Pancreas (tissue), 10 donors: ENCODE measurements at regions not wholly inside any gene's neighbourhood (a gene's known extent, or its start where the extent isn't known, plus 50 kb on each side); places are given as distances from the start of the nearest gene placed in this dataset.

Experiments used
- ATAC-seq, 4 donors: fragments of 200-7000 bp; cut with Tn5 transposase; one replicate each; pipeline versions ENCODE4 v1.8.0 to v1.9.1; 2020; ENCODE audit warnings: mild to moderate bottlenecking in 4 of 4, moderate library complexity in 4 of 4
- DNase-seq, 6 donors: peaks; one replicate each; pipeline ENCODE4 v3.0.0-alpha.2; 2020
- FAIRE-seq: peaks from 2 replicates; lab custom pipeline; 2012; peaks lifted over from hg19 to GRCh38; lab: Jason Lieb, UNC
- H3K27ac ChIP-seq, 4 donors: fragments of 200-600 bp; sonication (generic); 1 replicate in 3 of 4; 2 replicates in 1 of 4; pipeline versions ENCODE4 v1.5.0 to v1.8.0; 2020
- H3K27me3 ChIP-seq, 4 donors: fragments of 200-600 bp; one replicate each; pipeline ENCODE4 v1.8.0; 2021
- H3K36me3 ChIP-seq, 3 donors: fragments of 200-600 bp; sonication (generic) in 1 of 3; one replicate each; pipeline versions ENCODE4 v1.5.0 to v1.8.0; 2020 to 2021
- H3K4me1 ChIP-seq, 3 donors: fragments of 200-600 bp; one replicate each; pipeline ENCODE4 v1.8.0; 2021
- H3K4me3 ChIP-seq, 4 donors: fragments of 200-600 bp; sonication (generic) in 2 of 4; one replicate each; pipeline versions ENCODE4 v1.5.0 to v1.8.0; 2020 to 2021
- H3K9me3 ChIP-seq, 4 donors: fragments of 200-600 bp; one replicate each; pipeline ENCODE4 v1.8.0; 2021
- CTCF ChIP-seq, 4 donors: fragments of 200-600 bp; sonication (generic) in 3 of 4; IDR thresholded peaks; one replicate each; pipeline versions ENCODE4 v1.5.0 to v1.8.0; 2021; ENCODE audit warnings: antibody characterized with exemption in 4 of 4
- WGBS, 2 donors: extraction: QIAGEN DNeasy Blood & Tissue Kit; methylation state at CpG; one replicate each; pipeline ENCODE4 v1.1.7; 2013; 5-methylcytosine and 5-hydroxymethylcytosine counted together
- intact Hi-C, 3 donors: fragments of 100-400 bp; cut with DNase I; formaldehyde crosslinking; loops; one replicate each; pipeline versions ENCODE4 v1.11.1 to v1.14.2; 2022
- donor health status: healthy with polysubstance abuse.
- donor health status: DM: no; HTN: no; CAD: no; lungs with moderate emphysema.
- donor health status: DM: no; HTN: no; CAD: no.
- donor health status: control.
- donor health status: control.
- donor health status: Bipolar disorder and iron deficiency.
- donor health status: DM: yes; HTN: yes; CAD: no.
- donor health status: DM: no; HTN: no; CAD: no.
- donor health status: DM: no; HTN: no; CAD: no.
- donor health status: DM: yes; HTN: yes; CAD: no.

GRCh38 chr11:22920939-22921565, 60.8 kb upstream of the CCDC179 start:
- ATAC-seq = peak; percentile 91 to 97 (median 93)
- peak; percentile 32 to 69 (median 60) for TF ChIP-seq CTCF (IDR thresholded peaks at IDR 0.05)
- DNase-seq = peak in 3 of 6 donors; percentile 38 to 48 (median 43)
- no peak for FAIRE-seq
- H3K4me1 ChIP-seq = peaks cover 23 to 56% (median 35%) of the 10 kb centered on the region in 3 donors
- 37 to 42% methylated on average over 5 of the region's 5 CpGs for WGBS, 2 donors
- H3K9me3 ChIP-seq = no peaks in the 10 kb centered on the region
- no peak overlapping the region for H3K4me3 ChIP-seq
- intact Hi-C loops = no loop called here
- H3K27me3 ChIP-seq = no peaks in the 10 kb centered on the region
- H3K27ac ChIP-seq = peak overlapping the region in 2 of 4 donors; percentile 15 to 69
- H3K36me3 ChIP-seq = no peaks in the 10 kb centered on the region

- Histone ChIP-seq H3K4me1 (peaks cover 23 to 62% (median 35%) of the 10 kb centered on the region in 3 donors), H3K27ac (peak overlapping the region in 1 of 4 donors; percentile 28), H3K9me3 (no peaks in the 10 kb centered on the region), H3K4me3 (no peak overlapping the region), H3K27me3 (no peaks in the 10 kb centered on the region), H3K36me3 (no peaks in the 10 kb centered on the region)
- FAIRE-seq (no peak), ATAC-seq (no peak), DNase-seq (no peak)
- intact Hi-C loops = no loop called here
- WGBS, 2 donors = 70 to 71% methylated on average over 1 of the region's 1 CpG
- no peak for TF ChIP-seq CTCF (IDR thresholded peaks at IDR 0.05)
These were observed 62.4 kb upstream of the CCDC179 start for GRCh38 chr11:22922672-22923071.

- no peak for FAIRE-seq
- no peak for TF ChIP-seq CTCF (IDR thresholded peaks at IDR 0.05)
- Histone ChIP-seq H3K27ac (peak overlapping the region in 1 of 4 donors; percentile 26), H3K4me3 (no peak overlapping the region), H3K9me3 (no peaks in the 10 kb centered on the region), H3K27me3 (no peaks in the 10 kb centered on the region), H3K36me3 (no peaks in the 10 kb centered on the region), H3K4me1 (peaks cover 26 to 69% (median 35%) of the 10 kb centered on the region in 3 donors)
- no peak for ATAC-seq
- intact Hi-C loops = no loop called here
- no peak for DNase-seq
- WGBS, 2 donors = 85 to 88% methylated on average over 1 of the region's 1 CpG
These were observed 63.3 kb upstream of the CCDC179 start for GRCh38 chr11:22923561-22923960.

- Histone ChIP-seq H3K36me3 (no peaks in the 10 kb centered on the region), H3K9me3 (no peaks in the 10 kb centered on the region), H3K27me3 (no peaks in the 10 kb centered on the region), H3K27ac (peak overlapping the region in 1 of 4 donors; percentile 35), H3K4me1 (peaks cover 23 to 46% (median 27%) of the 10 kb centered on the region in 3 donors), H3K4me3 (no peak overlapping the region)
- no peak for TF ChIP-seq CTCF (IDR thresholded peaks at IDR 0.05)
- DNase-seq = no peak
- intact Hi-C loops = no loop called here
- FAIRE-seq = no peak
- ATAC-seq = no peak
These were observed 66.1 kb upstream of the CCDC179 start for GRCh38 chr11:22926341-22926740.

- no peak for DNase-seq
- Histone ChIP-seq H3K9me3 (no peaks in the 10 kb centered on the region), H3K27ac (no peak overlapping the region), H3K36me3 (no peaks in the 10 kb centered on the region), H3K4me3 (no peak overlapping the region), H3K4me1 (peaks cover 20 to 41% (median 27%) of the 10 kb centered on the region in 3 donors), H3K27me3 (no peaks in the 10 kb centered on the region)
- intact Hi-C loops = no loop called here
- no peak for FAIRE-seq
- WGBS, 2 donors = 14 to 32% methylated on average over 2 of the region's 2 CpGs
- peak; percentile 53 to 75 (median 74) for ATAC-seq
- TF ChIP-seq CTCF (IDR thresholded peaks at IDR 0.05) = no peak
These were observed 67.5 kb upstream of the CCDC179 start for GRCh38 chr11:22927793-22928192.
